Activated T-cell treated with anti-CD3 and anti-CD28 coated beads for 24 hours (primary cell): ENCODE measurements at regions not wholly inside any gene's neighbourhood (a gene's known extent, or its start where the extent isn't known, plus 50 kb on each side); places are given as distances from the start of the nearest gene placed in this dataset.
A peak's percentile ranks its signal among the peaks of the same experiment; 100 is the strongest.
"Not testable (repeated sequence)": the region's sequence is repeated elsewhere in the genome, so short reads cannot be mapped to it uniquely, and the experiment has no call there.

Experiments used
- DNase-seq: peaks from one replicate; pipeline ENCODE4 v3.0.0-alpha.2; 2020; ENCODE audit warnings: low read depth

DNA sequence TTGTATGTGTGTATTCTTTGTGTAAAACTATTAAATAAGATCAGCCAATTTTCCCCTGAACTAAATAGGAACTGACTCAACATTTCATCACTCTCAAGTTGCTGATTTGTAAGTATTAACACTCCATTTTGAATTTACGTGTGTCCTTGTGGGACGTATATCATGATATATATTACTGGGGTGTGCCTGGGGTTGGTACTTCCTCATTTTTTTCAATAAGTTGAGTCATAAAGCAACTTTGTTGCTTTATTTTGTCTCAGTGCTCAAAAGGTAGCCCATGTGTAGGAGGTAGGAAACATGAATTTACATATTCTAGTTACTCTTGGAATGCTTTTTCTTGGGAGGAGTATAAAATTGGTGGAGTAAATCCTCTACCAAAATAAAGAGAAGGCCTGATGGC lies 193.9 kb upstream of the RAG2 start:
- no peak for DNase-seq

DNA sequence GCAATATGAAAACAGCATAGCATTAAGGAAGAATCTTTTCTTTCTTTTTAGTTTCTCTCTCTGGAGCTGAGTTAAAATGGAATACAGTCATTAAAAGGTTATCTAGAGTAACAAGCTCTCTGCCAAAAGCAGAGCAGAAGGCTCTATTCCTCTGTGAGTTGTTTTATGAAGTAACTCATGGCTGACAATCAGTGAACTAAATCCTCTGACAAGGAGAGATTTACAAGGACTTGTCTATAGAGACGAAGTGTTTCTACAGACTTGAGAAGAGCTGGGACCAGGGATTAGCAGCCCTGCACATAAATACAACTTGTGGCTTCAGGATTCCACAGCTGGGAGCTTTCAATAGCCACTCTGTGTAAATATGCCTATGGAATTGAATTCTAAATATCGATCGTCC lies 192.5 kb upstream of the RAG2 start:
- DNase-seq: no peak

DNA sequence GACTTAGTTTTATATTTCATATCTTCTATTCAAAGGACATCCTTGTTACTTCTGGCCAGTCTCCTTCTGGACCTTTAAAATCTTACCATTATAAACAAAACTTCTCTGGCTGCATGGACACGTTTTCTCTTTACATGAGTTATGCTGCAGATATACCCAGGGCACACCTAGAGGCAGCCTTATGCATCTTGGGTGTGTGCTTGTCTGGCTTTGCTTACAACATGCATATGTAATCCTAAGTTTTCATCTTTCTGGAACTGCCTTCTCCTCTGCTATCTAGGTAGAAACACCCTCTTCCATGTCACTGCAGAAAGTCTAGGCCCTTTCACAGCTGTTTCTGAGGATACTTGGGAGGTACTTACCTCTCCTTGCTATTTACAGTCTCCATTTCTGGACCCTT lies 185.8 kb upstream of the RAG2 start:
- no peak for DNase-seq

DNA sequence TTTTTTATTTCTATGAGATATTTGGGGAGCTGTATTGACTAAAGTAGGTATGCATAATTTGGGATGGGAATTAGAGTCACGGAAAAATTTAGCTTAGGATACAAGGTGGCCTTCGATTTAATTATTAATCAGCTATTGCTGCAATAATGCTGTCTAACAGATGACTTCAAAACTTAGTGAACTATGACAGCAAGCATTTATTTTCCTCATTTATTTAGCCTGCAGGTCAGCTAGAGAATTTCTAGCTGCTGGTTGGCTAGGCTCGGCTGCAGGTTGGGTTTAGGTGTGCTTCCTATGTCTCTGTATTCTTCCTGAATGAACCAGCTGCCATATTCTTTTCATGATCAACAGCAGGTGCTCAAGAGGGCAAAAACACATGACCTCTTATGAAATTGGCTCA lies 181.8 kb upstream of the RAG2 start:
- no peak for DNase-seq

DNA sequence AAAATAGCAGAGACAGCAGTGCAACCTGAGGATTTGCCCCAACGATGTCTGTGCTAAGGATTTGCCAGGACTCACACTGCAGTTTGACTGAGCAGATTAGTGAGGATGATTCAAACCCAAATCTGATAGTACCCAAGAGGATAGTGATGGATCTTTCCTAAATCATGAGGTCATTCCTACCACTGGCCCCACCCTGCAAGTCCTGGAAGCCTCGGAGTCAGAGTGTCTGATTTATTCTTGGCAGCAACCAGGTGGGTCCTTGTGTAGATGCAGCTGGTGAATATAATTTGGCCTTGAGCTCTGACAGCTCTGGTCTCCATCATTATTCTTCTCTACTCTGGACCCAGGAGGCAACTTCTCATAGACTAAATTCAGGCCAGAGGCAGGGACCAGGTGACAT lies 179.3 kb upstream of the RAG2 start:
- DNase-seq: no peak

DNA sequence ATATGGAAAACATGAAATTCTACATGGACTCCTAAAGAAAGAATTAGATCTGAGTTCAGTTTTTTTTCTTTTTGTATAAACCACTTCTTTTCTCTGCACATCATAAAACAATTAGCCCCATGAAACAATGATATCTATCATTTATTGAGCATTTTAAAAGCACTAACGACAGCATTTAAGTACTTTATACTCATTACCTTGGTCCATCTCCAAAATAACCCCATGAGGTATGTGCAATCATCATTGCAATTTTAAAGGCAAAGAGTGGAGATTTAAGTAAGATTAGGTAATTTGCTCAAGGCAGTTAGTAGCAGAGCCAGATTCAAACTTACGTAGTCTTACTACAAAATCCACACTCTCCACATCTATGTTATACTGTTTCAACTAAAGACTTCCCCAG lies 177.7 kb upstream of the RAG2 start:
- DNase-seq: no peak

DNA sequence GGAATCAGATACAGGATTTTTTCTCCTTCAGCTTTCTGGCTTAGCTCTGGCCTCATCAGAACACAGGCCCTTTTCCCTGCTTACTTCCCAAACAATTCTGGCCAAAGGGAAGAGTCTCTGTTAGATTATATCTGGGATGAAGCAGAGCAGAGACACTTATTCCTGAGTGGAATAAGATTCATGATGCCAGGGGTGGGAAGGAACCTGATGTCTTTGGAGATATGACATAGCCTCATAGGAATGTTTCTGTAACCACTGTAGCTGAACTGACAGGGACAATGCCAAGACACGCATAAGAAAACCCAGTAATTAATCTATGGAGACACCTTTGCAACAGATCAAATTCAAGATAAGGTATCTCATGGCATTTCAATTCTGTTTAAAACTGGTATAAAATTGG lies 177.1 kb upstream of the RAG2 start:
- no peak for DNase-seq

DNA sequence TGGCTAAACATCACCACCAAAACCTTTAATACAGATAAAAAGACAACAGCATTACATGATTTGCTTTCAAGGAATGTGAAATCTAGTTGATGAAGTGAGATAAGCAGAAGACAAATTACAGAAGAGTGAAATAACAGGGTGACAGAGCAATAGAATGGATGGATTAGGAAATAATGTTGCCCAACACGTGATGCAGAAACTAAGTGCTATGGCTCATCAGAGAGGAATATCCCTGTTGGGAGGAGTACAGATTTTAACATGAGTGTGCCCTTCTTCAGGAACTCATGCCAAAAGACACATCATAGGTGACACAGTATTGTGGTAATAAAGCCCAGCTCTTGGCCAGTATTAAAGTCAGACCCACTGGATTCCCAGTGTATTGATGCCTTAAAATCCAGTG lies 176.6 kb upstream of the RAG2 start:
- DNase-seq: no peak

DNA sequence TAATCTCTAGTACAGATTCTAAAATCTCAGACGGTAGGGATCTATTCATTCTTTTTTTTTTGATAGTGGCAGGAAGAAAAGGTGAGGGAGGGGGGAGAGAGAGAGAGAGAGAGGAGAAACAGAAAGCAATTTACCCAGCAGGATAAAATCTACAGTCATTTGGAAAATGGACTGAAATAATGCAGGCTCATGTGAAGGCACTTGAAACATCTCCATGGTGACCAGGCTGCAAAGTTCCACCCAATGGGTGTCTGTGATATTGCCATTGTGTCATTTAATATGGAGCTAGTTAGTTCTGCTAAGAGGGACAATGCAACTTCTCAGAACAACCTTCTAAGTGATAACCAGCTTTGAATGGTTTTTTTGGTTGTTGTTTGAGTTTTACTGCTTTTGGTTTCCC lies 165.2 kb upstream of the RAG2 start:
- no peak for DNase-seq

DNA sequence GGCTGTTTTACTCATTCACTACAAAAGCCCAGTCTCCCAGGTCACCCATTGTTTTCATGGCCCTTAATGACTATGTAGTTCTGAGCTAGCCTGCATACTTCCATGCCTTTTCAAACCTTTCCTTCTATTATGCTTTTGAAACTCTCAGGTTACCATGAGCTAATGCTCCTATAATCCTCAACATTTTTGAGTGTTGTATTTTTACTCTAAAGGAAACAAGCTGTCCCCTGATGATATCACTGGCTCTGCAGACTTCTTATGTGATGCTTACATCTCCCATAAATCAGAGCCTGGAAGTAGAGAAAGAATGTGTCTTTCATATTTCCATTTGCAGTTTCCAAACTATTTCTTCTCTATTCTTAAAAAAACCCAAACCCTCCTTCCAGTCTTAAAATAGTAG lies 159.0 kb upstream of the RAG2 start:
- no peak for DNase-seq

DNA sequence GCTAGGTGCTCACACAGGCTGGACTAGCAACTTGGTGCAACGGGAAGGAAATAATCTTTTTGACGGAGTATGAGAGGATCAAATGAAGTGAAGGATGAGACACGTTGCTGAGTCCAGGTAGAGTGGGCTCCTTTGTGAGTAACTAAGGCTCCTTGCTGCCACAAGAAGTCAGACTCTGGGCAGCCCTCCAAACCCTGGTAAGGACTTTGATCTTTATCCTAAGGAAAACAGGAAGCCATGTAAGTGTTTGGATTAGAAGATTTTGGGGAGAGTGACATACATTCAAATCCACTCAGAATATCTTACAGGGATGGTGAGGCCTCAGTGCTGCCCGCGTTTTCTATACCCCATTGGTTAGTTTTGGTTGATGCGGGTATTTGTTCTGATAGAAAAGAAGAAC lies 155.9 kb upstream of the RAG2 start:
- DNase-seq: no peak

DNA sequence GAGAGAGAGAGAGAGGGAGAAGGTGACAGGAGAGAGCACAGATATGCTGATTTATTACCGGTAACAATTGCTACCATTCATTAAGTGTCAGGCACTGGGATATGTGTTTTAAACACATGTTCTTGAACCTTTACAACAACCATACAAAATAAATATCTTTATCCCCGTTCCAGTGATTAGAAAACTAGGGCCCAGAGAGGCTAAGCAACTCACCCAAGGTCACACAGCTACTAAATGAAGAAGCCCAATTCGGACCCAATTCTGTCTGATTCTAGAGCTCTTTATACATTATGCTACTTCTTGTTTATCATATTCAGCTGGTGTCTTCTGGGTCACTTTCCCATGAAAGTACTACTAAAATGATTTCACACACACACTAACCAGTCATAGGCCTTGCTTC lies 154.0 kb upstream of the RAG2 start:
- no peak for DNase-seq

DNA sequence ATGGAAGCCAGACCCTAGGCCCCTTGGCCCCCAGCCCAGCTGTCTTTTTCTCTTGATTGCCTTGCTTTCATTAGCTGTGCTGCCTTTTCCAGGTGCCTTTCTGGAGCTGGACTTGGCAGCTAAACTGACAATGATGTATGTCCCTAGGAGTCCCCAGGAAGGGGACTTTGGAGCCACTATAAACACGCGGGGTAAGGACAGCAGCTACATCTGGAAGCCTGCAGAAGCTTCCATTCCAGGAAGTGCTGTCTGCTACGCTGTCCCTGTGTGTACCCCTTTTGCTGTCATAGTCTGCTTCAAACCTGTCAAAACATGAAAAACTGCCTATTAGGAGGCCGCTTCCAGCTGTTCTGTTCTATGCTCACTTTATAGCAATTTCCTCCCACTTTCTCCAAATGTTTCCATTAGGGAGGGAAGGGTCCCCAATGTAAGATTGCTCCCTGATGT lies 153.3 kb upstream of the RAG2 start:
- DNase-seq: no peak

DNA sequence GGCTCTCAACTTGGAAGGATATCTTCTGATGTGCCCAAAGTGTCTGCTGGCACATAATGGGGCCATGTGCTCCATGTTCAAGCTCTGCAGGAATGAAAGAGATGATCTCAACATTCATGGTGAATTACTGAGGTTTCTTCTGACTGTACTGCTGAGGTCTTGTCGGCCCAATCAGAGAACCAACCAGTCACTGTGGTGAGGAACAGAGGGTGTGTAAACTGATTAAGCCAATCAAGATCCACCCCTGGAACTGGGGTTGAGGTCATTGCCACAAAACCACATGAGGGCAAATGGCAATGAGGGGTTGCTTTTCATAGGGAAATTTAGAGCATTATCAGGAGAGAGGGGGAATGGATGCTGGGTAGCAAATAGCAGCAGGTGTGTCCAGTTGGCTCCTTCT lies 152.3 kb upstream of the RAG2 start:
- no peak for DNase-seq

DNA sequence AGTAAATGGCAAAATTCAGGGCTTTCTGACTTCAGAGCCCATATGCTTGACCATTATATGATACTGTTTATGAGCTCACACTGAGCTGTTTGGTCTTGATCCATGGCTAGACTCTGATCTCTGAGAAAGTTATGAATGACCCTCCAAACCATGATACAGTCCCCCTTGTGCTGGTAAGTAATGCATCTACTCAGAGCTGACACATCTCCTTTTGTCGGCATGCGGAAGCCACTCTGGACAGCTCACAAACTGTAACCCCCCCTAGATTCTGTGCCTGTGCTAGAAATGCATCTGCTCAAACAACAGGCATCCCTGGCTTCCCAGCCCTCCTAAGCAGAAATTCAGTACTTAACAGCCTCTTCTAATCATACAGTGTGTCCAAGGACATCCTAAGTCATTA lies 150.8 kb upstream of the RAG2 start:
- no peak for DNase-seq

DNA sequence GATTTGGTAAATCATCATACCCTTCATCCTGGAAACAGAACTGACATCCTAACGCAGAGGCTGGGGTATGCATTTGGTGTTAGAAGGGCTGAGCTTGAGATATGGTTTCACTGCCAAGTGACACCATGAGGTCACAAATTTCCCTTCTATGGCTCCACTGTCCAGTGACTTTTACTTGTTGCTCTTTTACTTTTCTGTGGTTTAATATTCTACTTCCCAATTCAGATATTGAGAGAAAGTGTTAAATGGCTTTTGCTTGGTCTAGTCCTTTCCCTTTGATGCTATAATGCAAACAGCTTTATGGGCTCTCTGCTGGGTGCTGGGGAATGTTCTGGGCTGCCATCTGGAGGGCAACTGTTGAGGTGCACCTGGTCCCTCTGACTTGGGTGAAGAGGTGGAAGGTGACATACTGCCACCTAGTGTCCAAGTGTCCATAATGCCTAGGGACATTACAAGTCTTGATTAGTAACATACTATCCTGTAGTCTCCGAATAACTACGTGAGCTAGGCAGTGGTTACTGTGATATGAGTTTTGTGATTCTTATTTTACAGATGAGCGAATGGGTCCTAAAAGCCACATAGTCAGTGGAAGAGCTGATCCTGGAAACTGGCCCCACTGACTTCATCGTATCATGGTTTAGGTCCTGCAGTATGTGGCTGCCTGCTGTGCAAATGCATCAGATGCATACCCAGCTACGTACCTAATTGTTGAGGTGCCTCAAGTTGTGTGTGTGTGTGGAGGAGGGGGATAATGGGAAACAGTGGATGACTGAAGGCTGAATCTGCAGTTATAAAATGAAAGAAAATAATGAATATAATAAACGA lies 149.1 kb upstream of the RAG2 start:
- peak; percentile 80 for DNase-seq

DNA sequence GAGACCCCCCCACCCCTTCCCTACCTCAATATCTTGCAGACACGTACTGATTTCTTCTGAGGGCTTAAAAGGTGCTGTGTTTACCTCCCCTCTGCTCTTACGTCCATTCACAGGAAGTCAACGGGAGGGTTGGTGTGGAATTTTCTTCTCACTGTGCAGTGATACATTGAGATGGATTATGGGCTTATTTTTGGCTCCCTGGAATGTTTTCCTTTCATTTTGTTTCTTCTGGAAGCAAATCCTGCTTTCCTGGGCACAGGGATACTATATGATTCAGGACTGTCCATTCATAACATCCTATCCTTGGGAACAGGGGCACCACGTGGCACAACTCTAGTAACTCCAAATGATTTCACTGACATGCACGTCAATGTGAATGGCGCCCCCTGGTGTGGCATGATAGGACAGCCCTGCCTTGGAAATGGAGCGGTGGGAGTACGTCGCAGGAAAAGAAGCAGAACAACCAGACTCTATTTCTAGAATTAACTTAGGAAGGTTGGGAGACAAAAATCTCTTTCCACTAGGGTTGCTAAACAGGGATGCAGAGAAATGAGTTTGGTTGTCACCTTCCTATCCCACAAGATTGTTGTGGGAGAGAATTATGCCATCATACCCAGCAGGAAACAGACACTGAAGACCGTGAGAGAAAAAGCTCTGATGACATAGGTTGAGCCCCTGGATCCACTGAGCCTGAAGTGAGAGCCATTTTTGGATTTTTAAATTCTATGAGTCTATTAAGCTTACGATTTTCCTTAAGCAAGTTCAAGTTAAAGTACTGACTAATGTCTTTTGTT lies 146.5 kb upstream of the RAG2 start:
- peak; percentile 17 for DNase-seq

DNA sequence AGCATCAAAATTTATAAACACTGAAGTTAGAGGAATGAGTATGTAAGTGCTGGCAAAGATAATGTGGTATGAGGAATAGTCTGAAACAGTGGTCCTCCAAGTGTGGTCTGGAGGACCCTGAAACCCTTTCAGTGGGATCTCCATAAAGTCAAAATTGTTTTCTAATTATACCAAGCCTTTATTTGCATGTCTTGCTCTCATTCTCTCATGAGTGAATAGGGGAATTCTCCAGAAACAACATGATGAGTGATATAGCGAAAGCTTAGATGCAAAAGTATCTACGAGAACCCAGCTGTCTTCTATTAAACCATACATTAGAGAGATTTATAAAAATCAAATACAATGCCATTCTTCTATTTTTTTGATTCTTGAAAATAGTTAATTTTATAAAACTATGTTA lies 145.0 kb upstream of the RAG2 start:
- DNase-seq: no peak

DNA sequence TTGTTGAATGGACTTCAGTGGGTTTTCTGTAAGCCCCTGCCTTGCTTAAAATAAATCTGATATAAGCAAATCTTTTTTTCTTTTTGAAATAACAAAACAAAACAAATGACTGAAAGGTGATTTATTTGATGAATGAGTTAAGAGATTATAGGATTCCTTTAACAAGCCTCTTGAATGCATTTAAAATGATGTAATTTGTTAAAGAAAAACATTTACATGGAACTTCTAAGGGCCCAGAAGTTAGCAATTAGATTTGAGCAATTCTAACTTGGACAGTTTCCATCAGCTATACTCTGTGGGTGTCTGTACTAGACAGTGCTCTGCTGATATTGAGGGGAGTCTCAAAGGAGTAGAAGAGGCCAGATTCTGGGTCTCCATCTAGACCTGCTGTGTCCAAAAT lies 143.5 kb upstream of the RAG2 start:
- DNase-seq: no peak

DNA sequence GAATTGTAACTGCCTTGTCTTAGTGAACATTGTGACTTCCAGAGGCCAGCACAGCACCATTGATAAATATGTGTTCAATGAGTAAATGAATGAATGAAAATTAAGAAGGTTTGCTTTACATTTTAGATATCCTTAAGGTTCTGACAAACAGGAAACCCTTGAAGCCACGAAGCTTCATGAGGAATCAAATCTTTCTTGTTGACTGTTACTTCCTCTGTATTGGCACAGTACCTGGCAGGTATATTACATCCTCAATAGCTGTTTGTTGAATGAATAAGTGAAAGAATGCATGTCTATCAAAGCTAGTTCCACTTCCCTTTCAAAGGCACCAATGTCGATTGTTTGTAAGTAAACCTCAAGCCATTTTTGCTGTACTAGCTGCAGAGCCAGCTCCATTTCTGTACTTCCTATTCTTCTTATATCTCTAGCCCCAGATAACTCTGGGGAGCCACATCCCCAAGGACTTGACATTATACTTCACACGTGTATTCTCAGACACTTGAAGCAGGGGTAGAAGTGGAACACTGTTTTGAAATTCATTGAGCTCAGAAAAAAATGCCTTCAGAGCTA lies 140.3 kb upstream of the RAG2 start:
- DNase-seq: no peak

DNA sequence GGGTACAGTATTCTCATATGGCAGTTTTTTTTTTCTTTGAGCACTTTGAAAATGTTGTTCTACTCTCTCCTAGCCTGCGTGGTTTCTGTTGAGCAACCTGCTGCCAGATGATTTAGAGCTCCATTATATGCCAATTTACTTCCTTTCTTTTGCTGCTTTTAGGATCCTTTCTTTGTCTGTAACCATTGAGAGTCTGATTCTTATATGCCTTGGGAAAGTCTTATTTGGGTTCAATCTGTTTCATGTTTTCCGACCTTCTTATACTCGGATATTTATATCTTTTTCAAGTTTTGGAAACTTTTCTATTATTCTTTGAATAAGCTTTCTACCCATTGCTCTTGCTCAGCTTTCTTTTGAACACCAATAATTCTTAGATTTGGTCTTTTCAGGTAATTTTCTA lies 138.1 kb upstream of the RAG2 start:
- no peak for DNase-seq

DNA sequence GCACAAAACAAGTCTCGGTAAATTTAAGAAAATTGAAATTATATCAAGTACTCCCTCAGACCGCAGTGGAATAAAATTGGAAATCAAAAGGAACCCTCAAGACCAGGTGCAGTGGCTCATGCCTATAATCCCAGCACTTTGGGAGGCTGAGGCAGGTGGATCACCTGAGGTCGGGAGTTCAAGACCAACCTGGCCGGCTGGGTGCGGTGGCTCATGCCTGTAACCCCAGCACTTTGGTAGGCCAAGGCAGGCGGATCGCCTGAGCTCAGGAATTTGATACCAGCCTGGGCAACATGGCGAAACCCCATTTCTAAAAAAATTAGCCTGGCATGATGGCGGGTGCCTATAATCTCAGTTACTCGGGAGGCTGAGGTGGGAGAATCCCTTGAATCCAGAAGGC lies 135.7 kb upstream of the RAG2 start:
- DNase-seq: not testable (repeated sequence)

DNA sequence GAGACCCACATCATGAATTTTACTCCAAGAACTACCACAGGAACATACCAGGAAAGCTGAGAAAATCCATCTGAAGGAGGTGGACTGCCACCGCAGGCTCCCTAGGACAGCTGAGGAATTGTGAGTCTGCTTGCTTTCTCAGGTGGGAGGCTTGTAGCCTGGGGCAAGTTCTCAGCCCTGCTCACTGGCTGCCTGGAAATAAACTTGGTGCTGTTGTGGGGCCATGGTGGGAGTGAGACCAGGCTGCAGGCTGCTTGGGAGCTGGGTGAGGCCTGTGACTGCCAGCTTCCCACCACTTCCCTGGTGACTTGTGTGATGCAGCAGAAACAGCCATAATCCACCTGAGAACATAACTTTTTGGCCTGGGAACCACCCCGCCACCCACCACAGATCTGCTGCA lies 132.7 kb upstream of the RAG2 start:
- DNase-seq: no peak
